SU-DHL-6 (cell line): ENCODE measurements at regions not wholly inside any gene's neighbourhood (a gene's known extent, or its start where the extent isn't known, plus 50 kb on each side); places are given as distances from the start of the nearest gene placed in this dataset.
"Not testable (repeated sequence)": the region's sequence is repeated elsewhere in the genome, so short reads cannot be mapped to it uniquely, and the experiment has no call there.

Experiments used
- H2AFZ ChIP-seq: fragments of 200-600 bp; sonication (generic); 2 replicates; pipeline ENCODE4 v1.6.1; 2014; ENCODE audit warnings: low read depth, mild to moderate bottlenecking, moderate library complexity, mixed read lengths, antibody characterized with exemption, low read length; ENCODE audit not compliant: severe bottlenecking
- H3F3A ChIP-seq: fragments of 200-600 bp; shearing (Covaris generic); 2 replicates; pipeline ENCODE4 v1.6.0; 2016; ENCODE audit warnings: antibody characterized with exemption, mild to moderate bottlenecking; ENCODE audit not compliant: insufficient read depth
- H3K27ac ChIP-seq: fragments of 200-600 bp; sonication (generic); 2 replicates; pipeline ENCODE4 v1.5.1; 2016; ENCODE audit warnings: low read depth, mild to moderate bottlenecking, low read length, moderate library complexity, mixed read lengths
- H3K27me3 ChIP-seq: fragments of 200-600 bp; sonication (generic), shearing (Covaris generic); 2 replicates; pipeline ENCODE4 v1.6.0; 2014; ENCODE audit warnings: mild to moderate bottlenecking, low read length
- H3K36me3 ChIP-seq: fragments of 200-600 bp; sonication (generic); 2 replicates; pipeline ENCODE4 v1.6.1; 2014; ENCODE audit warnings: mild to moderate bottlenecking, low read length, mixed read lengths
- H3K4me2 ChIP-seq: fragments of 300-600, 200-600 bp; shearing (Covaris generic), sonication (generic); 2 replicates; pipeline ENCODE4 v1.6.0; 2014; ENCODE audit warnings: low read length, low read depth, mild to moderate bottlenecking; ENCODE audit not compliant: poor library complexity, severe bottlenecking
- H3K4me3 ChIP-seq: fragments of 200-600 bp; sonication (generic); 2 replicates; pipeline ENCODE4 v1.5.1; 2014; ENCODE audit warnings: antibody characterized with exemption, low read length, mild to moderate bottlenecking, mixed read lengths; ENCODE audit not compliant: insufficient read depth, poor library complexity, severe bottlenecking
- H3K79me2 ChIP-seq: fragments of 200-600 bp; sonication (generic); 2 replicates; pipeline ENCODE4 v1.6.1; 2014; ENCODE audit warnings: mild to moderate bottlenecking, low read length, moderate library complexity; ENCODE audit not compliant: insufficient read depth
- H3K9ac ChIP-seq: fragments of 200-600 bp; sonication (generic); 2 replicates; pipeline ENCODE4 v1.7.0; 2014; ENCODE audit warnings: mild to moderate bottlenecking, low read length
- H3K9me2 ChIP-seq: fragments of 200-600 bp; sonication (generic); replicated peaks from 2 replicates; pipeline ENCODE4 v1.6.1; 2014; ENCODE audit warnings: low read length; ENCODE audit not compliant: insufficient read depth
- H3K9me3 ChIP-seq: fragments of 200-600 bp; sonication (generic); 2 replicates; pipeline ENCODE4 v1.6.1; 2014; ENCODE audit warnings: low read length, mixed read lengths; ENCODE audit not compliant: insufficient read depth
- H4K20me1 ChIP-seq: fragments of 200-600 bp; sonication (generic); 2 replicates; pipeline ENCODE4 v1.6.1; 2014; ENCODE audit warnings: low read depth, mild to moderate bottlenecking, antibody characterized with exemption, low read length, moderate library complexity, mixed read lengths
- EZH2phosphoT487 ChIP-seq: fragments of 200-600 bp; sonication (generic), shearing (Covaris generic); conservative IDR thresholded peaks from 2 replicates; pipeline ENCODE4 v1.6.1; 2018; ENCODE audit warnings: mild to moderate bottlenecking, antibody characterized with exemption, low read length, moderate library complexity, mixed read lengths
- TF ChIP-seq, protein P1 (sequence below): fragments of 200-600 bp; sonication (generic); IDR thresholded peaks from one replicate; pipeline ENCODE4 v1.5.1; 2017; ENCODE audit warnings: antibody characterized with exemption, mild to moderate bottlenecking, low read length, moderate library complexity; ENCODE audit not compliant: insufficient read depth, poor library complexity, severe bottlenecking

DNA sequence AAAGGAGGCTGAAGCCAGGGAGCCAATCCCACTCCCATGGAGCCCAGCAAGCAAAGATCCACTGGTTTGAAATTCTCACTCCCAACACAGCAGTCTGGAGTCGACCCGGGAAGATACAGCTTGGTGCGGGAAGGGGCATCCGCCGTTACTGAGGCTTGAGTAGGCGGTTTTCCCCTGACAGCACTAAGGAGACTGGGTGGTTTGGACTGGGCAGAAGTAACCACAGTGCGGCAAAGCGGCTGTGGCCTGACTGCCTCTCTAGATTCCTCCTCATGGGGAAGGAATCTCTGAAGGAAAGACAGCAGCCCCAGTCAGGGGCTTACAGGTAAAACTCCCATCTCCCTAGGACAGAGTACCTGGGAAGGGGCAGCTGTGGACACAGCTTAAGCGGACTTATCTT, 261.6 kb upstream of the KYNU start:
- H3K79me2 ChIP-seq, result no peaks in the 10 kb centered on the region
- H3K9me2 ChIP-seq, result no peaks in the 10 kb centered on the region
- H2AFZ ChIP-seq, result no peak overlapping the region
- H4K20me1 ChIP-seq, result no peaks in the 10 kb centered on the region
- H3K9me3 ChIP-seq, result no peaks in the 10 kb centered on the region
- H3K27me3 ChIP-seq, result no peaks in the 10 kb centered on the region
- no peaks in the 10 kb centered on the region for H3K36me3 ChIP-seq
- H3K4me2 ChIP-seq, result no peak overlapping the region
- H3K27ac ChIP-seq, result no peak overlapping the region
- no peaks in the 10 kb centered on the region for H3F3A ChIP-seq
- H3K9ac ChIP-seq, result no peak overlapping the region
- H3K4me3 ChIP-seq, result no peak overlapping the region
- TF ChIP-seq, protein P1, sequence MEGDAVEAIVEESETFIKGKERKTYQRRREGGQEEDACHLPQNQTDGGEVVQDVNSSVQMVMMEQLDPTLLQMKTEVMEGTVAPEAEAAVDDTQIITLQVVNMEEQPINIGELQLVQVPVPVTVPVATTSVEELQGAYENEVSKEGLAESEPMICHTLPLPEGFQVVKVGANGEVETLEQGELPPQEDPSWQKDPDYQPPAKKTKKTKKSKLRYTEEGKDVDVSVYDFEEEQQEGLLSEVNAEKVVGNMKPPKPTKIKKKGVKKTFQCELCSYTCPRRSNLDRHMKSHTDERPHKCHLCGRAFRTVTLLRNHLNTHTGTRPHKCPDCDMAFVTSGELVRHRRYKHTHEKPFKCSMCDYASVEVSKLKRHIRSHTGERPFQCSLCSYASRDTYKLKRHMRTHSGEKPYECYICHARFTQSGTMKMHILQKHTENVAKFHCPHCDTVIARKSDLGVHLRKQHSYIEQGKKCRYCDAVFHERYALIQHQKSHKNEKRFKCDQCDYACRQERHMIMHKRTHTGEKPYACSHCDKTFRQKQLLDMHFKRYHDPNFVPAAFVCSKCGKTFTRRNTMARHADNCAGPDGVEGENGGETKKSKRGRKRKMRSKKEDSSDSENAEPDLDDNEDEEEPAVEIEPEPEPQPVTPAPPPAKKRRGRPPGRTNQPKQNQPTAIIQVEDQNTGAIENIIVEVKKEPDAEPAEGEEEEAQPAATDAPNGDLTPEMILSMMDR, result no peak
- no peak for TF ChIP-seq EZH2phosphoT487

DNA sequence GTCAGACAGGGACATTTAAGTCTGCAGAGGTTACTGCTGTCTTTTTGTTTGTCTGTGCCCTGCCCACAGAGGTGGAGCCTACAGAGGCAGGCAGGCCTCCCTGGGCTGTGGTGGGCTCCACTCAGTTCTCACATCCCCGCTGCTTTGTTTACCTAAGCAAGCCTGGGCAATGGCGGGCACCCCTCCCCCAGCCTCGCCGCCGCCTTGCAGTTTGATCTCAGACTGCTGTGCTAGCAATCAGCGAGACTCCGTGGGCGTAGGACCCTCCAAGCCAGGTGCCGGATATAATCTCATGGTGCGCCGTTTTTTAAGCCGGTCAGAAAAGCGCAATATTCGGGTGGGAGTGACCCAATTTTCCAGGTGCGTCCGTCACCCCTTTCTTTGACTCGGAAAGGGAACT, 264.3 kb upstream of the KYNU start:
- H3K4me3 ChIP-seq, H3K9ac ChIP-seq, H2AFZ ChIP-seq, H3K79me2 ChIP-seq, H3F3A ChIP-seq, H3K27ac ChIP-seq, H3K9me3 ChIP-seq, H3K36me3 ChIP-seq, H4K20me1 ChIP-seq, H3K4me2 ChIP-seq, H3K27me3 ChIP-seq, H3K9me2 ChIP-seq: not testable (repeated sequence)

DNA sequence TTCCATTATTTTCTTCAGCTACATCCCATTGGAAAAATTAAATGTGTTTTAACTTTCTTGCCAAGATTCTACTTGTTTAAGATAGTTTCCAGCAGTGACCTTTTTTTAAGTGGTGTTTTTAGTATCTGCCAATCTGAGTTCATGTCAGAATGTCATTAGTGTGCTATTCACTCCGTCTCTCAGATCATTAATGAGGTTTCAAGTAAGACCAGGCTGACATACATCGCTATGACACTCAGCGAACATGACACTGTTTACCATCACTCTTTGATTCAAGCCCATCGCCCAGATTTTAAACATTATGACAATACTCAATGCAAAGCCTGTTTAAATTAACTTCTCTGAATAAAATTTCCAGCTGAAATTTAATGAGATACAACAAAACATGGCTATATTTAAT, 272.0 kb upstream of the KYNU start:
- Histone ChIP-seq H3K27ac (no peak overlapping the region), H3K9me3 (no peaks in the 10 kb centered on the region), H2AFZ (no peak overlapping the region), H3K4me2 (no peak overlapping the region), H3K27me3 (0 out of 2 replicates have a peak, but pooled peaks cover 3% of the 10 kb centered on the region), H3F3A (no peaks in the 10 kb centered on the region), H3K9me2 (no peaks in the 10 kb centered on the region), H3K4me3 (no peak overlapping the region), H3K79me2 (no peaks in the 10 kb centered on the region), H4K20me1 (no peaks in the 10 kb centered on the region; the same call in 1 of the 2 replicates), H3K36me3 (no peaks in the 10 kb centered on the region), H3K9ac (no peak overlapping the region)
- TF ChIP-seq EZH2phosphoT487, result no peak
- TF ChIP-seq, protein P1, result no peak

DNA sequence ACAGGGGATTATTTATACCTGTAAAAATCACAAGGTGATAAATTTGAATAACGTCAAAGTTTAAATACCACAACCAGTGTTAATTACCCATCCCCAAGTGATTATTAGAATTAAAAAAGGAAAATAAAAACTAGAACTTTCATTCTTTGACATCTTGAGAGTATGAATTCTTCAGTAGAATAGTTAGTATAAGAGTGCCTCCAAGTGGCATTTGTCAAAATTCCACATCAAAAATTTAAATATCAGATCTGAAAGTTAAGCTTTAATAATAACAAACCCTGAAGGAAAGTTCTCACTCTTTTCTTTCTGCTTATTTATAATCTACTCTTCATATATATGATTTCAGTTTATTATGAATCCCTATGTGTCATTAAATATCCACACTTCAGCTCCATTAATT, 273.7 kb upstream of the KYNU start:
- H3K27ac ChIP-seq, result no peak overlapping the region
- no peak overlapping the region for H3K9ac ChIP-seq
- H3F3A ChIP-seq, result no peaks in the 10 kb centered on the region
- no peaks in the 10 kb centered on the region; the same call in 1 of the 2 replicates for H4K20me1 ChIP-seq
- TF ChIP-seq, protein P1, result no peak
- no peak for TF ChIP-seq EZH2phosphoT487
- no peaks in the 10 kb centered on the region for H3K9me2 ChIP-seq
- H3K4me2 ChIP-seq, result no peak overlapping the region
- no peaks in the 10 kb centered on the region for H3K36me3 ChIP-seq
- no peak overlapping the region for H2AFZ ChIP-seq
- no peak overlapping the region for H3K4me3 ChIP-seq
- no peaks in the 10 kb centered on the region for H3K79me2 ChIP-seq
- no peaks in the 10 kb centered on the region for H3K9me3 ChIP-seq
- 0 out of 2 replicates have a peak, but pooled peaks cover 3% of the 10 kb centered on the region for H3K27me3 ChIP-seq
